ENCODE measurements at regions not wholly inside any gene's neighbourhood (a gene's known extent, or its start where the extent isn't known, plus 50 kb on each side); places are given as distances from the start of the nearest gene placed in this dataset.

DNA sequence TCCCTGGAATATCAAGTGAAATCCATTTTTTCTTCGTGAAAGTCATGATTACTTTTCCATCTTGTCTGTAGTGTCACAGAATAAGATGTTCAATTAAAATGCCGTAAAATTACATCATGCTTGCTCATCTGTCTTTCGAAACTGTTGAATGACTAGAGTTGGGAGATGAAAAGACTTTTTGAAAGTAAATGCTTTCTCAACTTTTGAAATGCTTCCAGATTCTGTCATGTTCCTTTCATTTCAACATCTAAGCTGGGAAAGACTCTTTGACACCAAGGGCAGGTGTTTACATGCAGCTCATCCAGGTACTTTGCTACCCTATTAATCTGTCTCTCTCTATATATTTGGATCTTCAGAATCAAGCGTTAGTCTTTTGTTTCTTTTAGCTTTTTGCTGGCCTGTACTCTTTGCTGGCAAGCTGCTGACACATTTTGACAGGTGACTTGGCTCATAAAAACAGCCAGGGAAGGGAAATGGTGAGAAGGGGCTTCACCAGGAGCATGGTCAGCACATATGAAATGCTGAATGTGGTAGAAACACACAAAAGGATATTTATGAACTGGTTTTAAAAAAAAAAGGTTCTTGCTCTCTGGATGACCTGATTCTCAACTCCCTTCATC, 77.0 kb upstream of the METAP2 start:
- TF ChIP-seq CTCF (IDR thresholded peaks at IDR 0.05) (no peak), JUND (IDR thresholded peaks at IDR 0.05) (no peak), FOSL2 (IDR thresholded peaks at IDR 0.05; ENCODE audit: borderline replicate concordance, low read depth) (no peak), RXRA (IDR thresholded peaks at IDR 0.05; ENCODE audit: borderline replicate concordance, low read depth) (no peak), TAF1 (IDR thresholded peaks at IDR 0.05; ENCODE audit: borderline replicate concordance, low read depth, low read length) (no peak), POLR2AphosphoS5 (IDR thresholded peaks at IDR 0.05; ENCODE audit: low read depth, low read length) (no peak), TEAD4 (IDR thresholded peaks at IDR 0.05; ENCODE audit: borderline replicate concordance, insufficient read depth) (no peak), MAX (IDR thresholded peaks at IDR 0.05; ENCODE audit: low read depth) (no peak), EP300 (IDR thresholded peaks at IDR 0.05; ENCODE audit: borderline replicate concordance in 1 of 2, low read depth in 1 of 2, low read length in 1 of 2) (no peak)
- TF ChIP-seq, protein P1, sequence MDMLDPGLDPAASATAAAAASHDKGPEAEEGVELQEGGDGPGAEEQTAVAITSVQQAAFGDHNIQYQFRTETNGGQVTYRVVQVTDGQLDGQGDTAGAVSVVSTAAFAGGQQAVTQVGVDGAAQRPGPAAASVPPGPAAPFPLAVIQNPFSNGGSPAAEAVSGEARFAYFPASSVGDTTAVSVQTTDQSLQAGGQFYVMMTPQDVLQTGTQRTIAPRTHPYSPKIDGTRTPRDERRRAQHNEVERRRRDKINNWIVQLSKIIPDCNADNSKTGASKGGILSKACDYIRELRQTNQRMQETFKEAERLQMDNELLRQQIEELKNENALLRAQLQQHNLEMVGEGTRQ (IDR thresholded peaks at IDR 0.05; ENCODE audit: borderline replicate concordance, low read depth, low read length): no peak

Data from SK-N-SH (cell line).